H9 (cell line): ENCODE measurements at regions not wholly inside any gene's neighbourhood (a gene's known extent, or its start where the extent isn't known, plus 50 kb on each side); places are given as distances from the start of the nearest gene placed in this dataset.
A peak's percentile ranks its signal among the peaks of the same experiment; 100 is the strongest.

Experiments used
- DNase-seq: peaks from one replicate; pipeline ENCODE4 v3.0.0-alpha.2; 2017
- H2AFZ ChIP-seq: one replicate; pipeline ENCODE4 v1.6.1; 2013; ENCODE audit warnings: mild to moderate bottlenecking, low read length, control low read depth, moderate library complexity
- H2AK5ac ChIP-seq: 2 replicates; pipeline ENCODE4 v1.6.1; 2013; ENCODE audit warnings: low read length, control low read depth, mixed read lengths; ENCODE audit not compliant: insufficient read length
- H2BK120ac ChIP-seq: one replicate; pipeline ENCODE4 v1.6.1; 2013; ENCODE audit warnings: low read depth, mild to moderate bottlenecking, low read length, control low read depth, inconsistent platforms; ENCODE audit not compliant: poor library complexity, severe bottlenecking
- H2BK12ac ChIP-seq: 2 replicates; pipeline ENCODE4 v1.6.1; 2013; ENCODE audit warnings: low read length, control low read depth, mixed read lengths, low read depth; ENCODE audit not compliant: insufficient read length
- H2BK15ac ChIP-seq: 2 replicates; pipeline ENCODE4 v1.6.1; 2013; ENCODE audit warnings: low read depth, low read length, control low read depth
- H2BK20ac ChIP-seq: one replicate; pipeline ENCODE4 v1.6.1; 2013; ENCODE audit warnings: low read depth, mild to moderate bottlenecking, low read length, control low read depth, inconsistent platforms; ENCODE audit not compliant: poor library complexity, severe bottlenecking
- H2BK5ac ChIP-seq: 2 replicates; pipeline ENCODE4 v1.6.1; 2013; ENCODE audit warnings: low read length, control low read depth, mixed read lengths; ENCODE audit not compliant: insufficient read length
- H3K14ac ChIP-seq: 2 replicates; pipeline ENCODE4 v1.6.1; 2013; ENCODE audit warnings: low read length, control low read depth; ENCODE audit not compliant: insufficient read depth
- H3K18ac ChIP-seq: 2 replicates; pipeline ENCODE4 v1.6.1; 2013; ENCODE audit warnings: low read depth, mild to moderate bottlenecking, mixed read lengths, low read length, control low read depth; ENCODE audit not compliant: insufficient read length
- H3K23ac ChIP-seq: 2 replicates; pipeline ENCODE4 v1.6.1; 2013; ENCODE audit warnings: low read length, control low read depth, mixed read lengths, low read depth; ENCODE audit not compliant: insufficient read length
- H3K23me2 ChIP-seq: 2 replicates; pipeline ENCODE4 v1.6.1; 2013; ENCODE audit warnings: low read depth, mild to moderate bottlenecking, mixed read lengths, low read length, control low read depth; ENCODE audit not compliant: insufficient read length, poor library complexity, severe bottlenecking
- H3K27ac ChIP-seq: 2 replicates; pipeline ENCODE4 v1.5.1; 2013; ENCODE audit warnings: low read length, control low read depth, mixed read lengths, low read depth; ENCODE audit not compliant: insufficient read length
- H3K27me3 ChIP-seq: 2 replicates; pipeline ENCODE4 v1.6.1; 2013; ENCODE audit warnings: low read length, control low read depth, inconsistent platforms; ENCODE audit not compliant: insufficient read depth
- H3K4ac ChIP-seq: 2 replicates; pipeline ENCODE4 v1.6.1; 2013; ENCODE audit warnings: low read depth, mild to moderate bottlenecking, control low read depth, inconsistent platforms, low read length, moderate library complexity
- H3K4me1 ChIP-seq: 2 replicates; pipeline ENCODE4 v1.6.1; 2013; ENCODE audit warnings: low read length, control low read depth, inconsistent platforms; ENCODE audit not compliant: insufficient read depth
- H3K4me2 ChIP-seq: 2 replicates; pipeline ENCODE4 v1.6.1; 2013; ENCODE audit warnings: low read length, control low read depth, mixed read lengths; ENCODE audit not compliant: insufficient read length, insufficient read depth
- H3K56ac ChIP-seq: 2 replicates; pipeline ENCODE4 v1.6.1; 2013; ENCODE audit warnings: low read depth, mild to moderate bottlenecking, mixed read lengths, low read length, control low read depth; ENCODE audit not compliant: insufficient read length
- H3K79me1 ChIP-seq: 2 replicates; pipeline ENCODE4 v1.6.1; 2013; ENCODE audit warnings: low read depth, mild to moderate bottlenecking, moderate library complexity, low read length, control low read depth, inconsistent platforms; ENCODE audit not compliant: insufficient read depth, poor library complexity, severe bottlenecking
- H3K79me2 ChIP-seq: 2 replicates; pipeline ENCODE4 v1.6.1; 2013; ENCODE audit warnings: low read length, control low read depth, inconsistent platforms; ENCODE audit not compliant: insufficient read depth
- H3K9ac ChIP-seq: 2 replicates; pipeline ENCODE4 v1.6.1; 2013; ENCODE audit warnings: low read length, control low read depth, mixed read lengths; ENCODE audit not compliant: insufficient read length; ENCODE audit errors: extremely low read depth
- H3K9me3 ChIP-seq: one replicate; pipeline ENCODE4 v1.6.1; 2013; ENCODE audit warnings: low read depth, low read length, inconsistent platforms; ENCODE audit not compliant: control insufficient read depth
- H3T11ph ChIP-seq: one replicate; pipeline ENCODE4 v1.6.1; 2013; ENCODE audit warnings: mild to moderate bottlenecking, low read length, control low read depth, inconsistent platforms
- H4K20me1 ChIP-seq: one replicate; pipeline ENCODE4 v1.6.1; 2013; ENCODE audit not compliant: control insufficient read depth, insufficient read length, insufficient read depth
- H4K5ac ChIP-seq: 2 replicates; pipeline ENCODE4 v1.6.1; 2013; ENCODE audit warnings: low read depth, mild to moderate bottlenecking, mixed read lengths, low read length, control low read depth; ENCODE audit not compliant: insufficient read length
- H4K8ac ChIP-seq: replicated peaks from 2 replicates; pipeline ENCODE4 v1.6.1; 2013; ENCODE audit warnings: low read length, control low read depth, mixed read lengths, low read depth; ENCODE audit not compliant: insufficient read length
- H4K91ac ChIP-seq: 2 replicates; pipeline ENCODE4 v1.6.1; 2013; ENCODE audit warnings: low read depth, mild to moderate bottlenecking, moderate library complexity, mixed read lengths, low read length, control low read depth; ENCODE audit not compliant: insufficient read length
- H3K27ac Mint-ChIP-seq, 3 experiments: 2 replicates in 2 of 3; 3 replicates in 1 of 3; pipeline ENCODE4 v1.8.0; 2020 to 2021; ENCODE audit warnings: mixed read lengths in 3 of 3, mild to moderate bottlenecking in 1 of 3, moderate library complexity in 1 of 3
- H3K27me3 Mint-ChIP-seq: 2 replicates; pipeline ENCODE4 v1.8.0; 2021; ENCODE audit warnings: low read depth, mild to moderate bottlenecking, moderate library complexity, mixed read lengths
- H3K36me3 Mint-ChIP-seq, 3 experiments: 2 replicates in 2 of 3; 3 replicates in 1 of 3; pipeline ENCODE4 v1.8.0; 2020 to 2021; ENCODE audit warnings: low read depth in 3 of 3, mixed read lengths in 3 of 3; ENCODE audit not compliant: insufficient read depth in 1 of 3
- H3K4me1 Mint-ChIP-seq, 2 experiments: 2 replicates each; pipeline ENCODE4 v1.8.0; 2020; ENCODE audit warnings: mixed read lengths in 2 of 2
- H3K4me3 Mint-ChIP-seq, 2 experiments: 2 replicates in 1 of 2; 3 replicates in 1 of 2; pipeline ENCODE4 v1.8.0; 2020 to 2021; ENCODE audit warnings: mild to moderate bottlenecking in 2 of 2, mixed read lengths in 2 of 2, moderate library complexity in 1 of 2
- H3K9me3 Mint-ChIP-seq, 2 experiments: 2 replicates in 1 of 2; 3 replicates in 1 of 2; pipeline ENCODE4 v1.8.0; 2020; ENCODE audit warnings: mild to moderate bottlenecking in 2 of 2, mixed read lengths in 2 of 2, moderate library complexity in 1 of 2
- CTCF ChIP-seq: fragments of 200-600 bp; sonication (generic); conservative IDR thresholded peaks from 3 replicates; pipeline ENCODE4 v1.8.0; 2021; ENCODE audit warnings: antibody characterized with exemption, mild to moderate bottlenecking
- WGBS: extraction: QIAGEN DNeasy Blood & Tissue Kit; methylation state at CpG from one replicate; pipeline ENCODE4 v1.1.7; 2013; ENCODE audit warnings: missing lambda C conversion rate, low lambda C conversion rate, mixed read lengths; ENCODE audit not compliant: insufficient read length; ENCODE audit errors: extremely low coverage; 5-methylcytosine and 5-hydroxymethylcytosine counted together

GRCh38 chr2:156800065-156800653 lies 364.0 kb downstream of the GPD2 start:
- no peaks in the 10 kb centered on the region for H3K9me3 Mint-ChIP-seq
- peaks cover 45 to 47% of the 10 kb centered on the region in 2 experiments for H3K4me1 Mint-ChIP-seq

More at GRCh38 chr2:156800065-156800653, 364.0 kb downstream of the GPD2 start:
- Histone ChIP-seq H4K20me1 (no peaks in the 10 kb centered on the region), H4K8ac (no peak overlapping the region), H2AK5ac (no peak overlapping the region), H3K79me1 (no peaks in the 10 kb centered on the region), H3K27ac (peak overlapping the region; percentile 93), H4K91ac (no peak overlapping the region), H2BK12ac (no peak overlapping the region), H3K9ac (no peak overlapping the region), H2BK20ac (no peak overlapping the region), H2BK15ac (no peak overlapping the region), H4K5ac (no peak overlapping the region), H3K4me1 (peaks cover 2% of the 10 kb centered on the region; the same call in 1 of the 2 replicates), H3K14ac (no peak overlapping the region), H2BK120ac (no peak overlapping the region), H3K27me3 (no peaks in the 10 kb centered on the region), H3T11ph (no peak overlapping the region), H3K18ac (no peak overlapping the region), H3K4ac (no peak overlapping the region), H3K23ac (no peak overlapping the region), H3K56ac (no peak overlapping the region), H3K79me2 (no peaks in the 10 kb centered on the region), H3K4me2 (peak overlapping the region; percentile 22), H3K9me3 (no peaks in the 10 kb centered on the region), H2AFZ (no peak overlapping the region), H3K23me2 (no peaks in the 10 kb centered on the region), H2BK5ac (no peak overlapping the region)
- peak overlapping the region in 1 of 2 experiments; percentile 15; a peak in 2 of 5 replicates for H3K4me3 Mint-ChIP-seq
- TF ChIP-seq CTCF = no peak
- H3K36me3 Mint-ChIP-seq = no peaks in the 10 kb centered on the region
- WGBS = no CpG with 5 or more reads among the region's 3 CpGs
- H3K27ac Mint-ChIP-seq = peak overlapping the region; percentile 73 to 91 (median 86); a peak in 5 of 7 replicates
- DNase-seq = no peak
- no peaks in the 10 kb centered on the region for H3K27me3 Mint-ChIP-seq
